NCI-H524 (cell line): ENCODE measurements at regions not wholly inside any gene's neighbourhood (a gene's known extent, or its start where the extent isn't known, plus 50 kb on each side); places are given as distances from the start of the nearest gene placed in this dataset.
"Not testable (repeated sequence)": the region's sequence is repeated elsewhere in the genome, so short reads cannot be mapped to it uniquely, and the experiment has no call there.

ENCODE experiments used
- DNase-seq, 2 experiments: peaks; one replicate each; lab custom pipeline; 2025; lab: John Stamatoyannopoulos, UW

- DNase-seq: no peak
Measured at GRCh38 chr4:33429971-33430370, 2709.8 kb downstream of the PCDH7 start.

- DNase-seq: no peak
Measured at GRCh38 chr4:33437406-33437805, 2717.2 kb downstream of the PCDH7 start.

GRCh38 chr4:33446953-33447352, 2726.8 kb downstream of the PCDH7 start:
- DNase-seq: no peak

GRCh38 chr4:33448948-33449347, 2728.8 kb downstream of the PCDH7 start:
- DNase-seq: no peak

GRCh38 chr4:33453436-33453835, 2733.3 kb downstream of the PCDH7 start:
- no peak for DNase-seq

- no peak for DNase-seq
Measured at GRCh38 chr4:33453916-33454315, 2733.7 kb downstream of the PCDH7 start.

- no peak for DNase-seq
Measured at GRCh38 chr4:33465565-33465964, 2745.4 kb downstream of the PCDH7 start.

GRCh38 chr4:33467291-33467690, 2747.1 kb downstream of the PCDH7 start:
- DNase-seq: no peak

GRCh38 chr4:33470805-33471204, 2750.6 kb downstream of the PCDH7 start:
- DNase-seq: no peak

GRCh38 chr4:33477715-33478114, 2757.5 kb downstream of the PCDH7 start:
- DNase-seq: no peak

GRCh38 chr4:33482773-33483172, 2761.5 kb downstream of the ARAP2 start:
- no peak for DNase-seq

GRCh38 chr4:33485111-33485510, 2759.2 kb downstream of the ARAP2 start:
- DNase-seq: no peak

- no peak for DNase-seq
Measured at GRCh38 chr4:33493231-33493630, 2751.1 kb downstream of the ARAP2 start.

- DNase-seq: peak; percentile 4 to 50
Measured at GRCh38 chr4:33494150-33494549, 2750.2 kb downstream of the ARAP2 start.

- not testable (repeated sequence) for DNase-seq
Measured at GRCh38 chr4:33501587-33501986, 2742.7 kb downstream of the ARAP2 start.

- DNase-seq: no peak
Measured at GRCh38 chr4:33512397-33512796, 2731.9 kb downstream of the ARAP2 start.

- peak; percentile 67 to 94 for DNase-seq
Measured at GRCh38 chr4:33518856-33519255, 2725.5 kb downstream of the ARAP2 start.

GRCh38 chr4:33532821-33533220, 2711.5 kb downstream of the ARAP2 start:
- DNase-seq: no peak

GRCh38 chr4:33536898-33537297, 2707.4 kb downstream of the ARAP2 start:
- no peak for DNase-seq

GRCh38 chr4:33537527-33537926, 2706.8 kb downstream of the ARAP2 start:
- no peak for DNase-seq

- no peak for DNase-seq
Measured at GRCh38 chr4:33543941-33544450, 2700.3 kb downstream of the ARAP2 start.

- DNase-seq: no peak
Measured at GRCh38 chr4:33551244-33551643, 2693.1 kb downstream of the ARAP2 start.

- no peak for DNase-seq
Measured at GRCh38 chr4:33561259-33561658, 2683.1 kb downstream of the ARAP2 start.

GRCh38 chr4:33566649-33567048, 2677.7 kb downstream of the ARAP2 start:
- DNase-seq: no peak

- no peak for DNase-seq
Measured at GRCh38 chr4:33577791-33578190, 2666.5 kb downstream of the ARAP2 start.
